SK-N-SH treated with all-trans-retinoic acid at 6 μM for 48 hours (cell line): ENCODE measurements at regions not wholly inside any gene's neighbourhood (a gene's known extent, or its start where the extent isn't known, plus 50 kb on each side); places are given as distances from the start of the nearest gene placed in this dataset.

Source experiments
- ATAC-seq: fragments of 200-7000 bp; cut with Tn5 transposase; 3 replicates; pipeline ENCODE4 v1.9.1; 2020; ENCODE audit warnings: mild to moderate bottlenecking, moderate library complexity
- ARNTL ChIP-seq: fragments of 450-650 bp; formaldehyde crosslinking; IDR thresholded peaks from 2 replicates; pipeline ENCODE4 v1.5.0; 2020; ENCODE audit warnings: low read depth, mild to moderate bottlenecking, moderate library complexity, borderline replicate concordance
- BACH2 ChIP-seq: fragments of 250-450 bp; sonication (Bioruptor Pico); IDR thresholded peaks from 2 replicates; pipeline ENCODE4 v1.9.0; 2021; ENCODE audit warnings: mild to moderate bottlenecking, borderline replicate concordance
- CSDC2 ChIP-seq: fragments of 250-450 bp; sonication (Bioruptor Pico); IDR thresholded peaks from 2 replicates; pipeline ENCODE4 v1.5.0; 2020; ENCODE audit warnings: mild to moderate bottlenecking, moderate library complexity
- CSRNP3 ChIP-seq: fragments of 250-450 bp; sonication (Bioruptor Pico); IDR thresholded peaks from 2 replicates; pipeline ENCODE4 v1.5.1; 2021; ENCODE audit warnings: mild to moderate bottlenecking, moderate library complexity
- ESRRG ChIP-seq: fragments of 250-450 bp; sonication (Bioruptor Pico); IDR thresholded peaks from 2 replicates; pipeline ENCODE4 v1.6.1; 2021; ENCODE audit warnings: mild to moderate bottlenecking
- GLIS3 ChIP-seq: fragments of 250-450 bp; sonication (Bioruptor Pico); IDR thresholded peaks from 2 replicates; pipeline ENCODE4 v1.5.0; 2020; ENCODE audit warnings: mild to moderate bottlenecking, moderate library complexity
- ISL1 ChIP-seq: fragments of 250-450 bp; sonication (Bioruptor Pico); IDR thresholded peaks from 2 replicates; pipeline ENCODE4 v2.1.2; 2022; ENCODE audit warnings: mild to moderate bottlenecking, moderate library complexity
- OSR1 ChIP-seq: fragments of 250-450 bp; sonication (Bioruptor Pico); IDR thresholded peaks from 2 replicates; pipeline ENCODE4 v1.8.0; 2022; ENCODE audit warnings: moderate library complexity, mild to moderate bottlenecking, inconsistent platforms
- POU6F1 ChIP-seq: fragments of 250-450 bp; sonication (Bioruptor Pico); IDR thresholded peaks from 2 replicates; pipeline ENCODE4 v1.8.0; 2021; ENCODE audit warnings: low read depth, mild to moderate bottlenecking, moderate library complexity, borderline replicate concordance
- PPARA ChIP-seq: fragments of 250-450 bp; sonication (Bioruptor Pico); IDR thresholded peaks from 2 replicates; pipeline ENCODE4 v1.5.0; 2020; ENCODE audit warnings: mild to moderate bottlenecking, borderline replicate concordance
- RARB ChIP-seq: fragments of 250-450 bp; sonication (Bioruptor Pico); IDR thresholded peaks from 2 replicates; pipeline ENCODE4 v1.8.0; 2021; ENCODE audit warnings: mild to moderate bottlenecking, moderate library complexity
- SNAI2 ChIP-seq: fragments of 250-450 bp; sonication (Bioruptor Pico); IDR thresholded peaks from 2 replicates; pipeline ENCODE4 v1.5.0; 2020; ENCODE audit warnings: mild to moderate bottlenecking, moderate library complexity
- TCF4 ChIP-seq: fragments of 250-450 bp; sonication (Bioruptor Pico); IDR thresholded peaks from 2 replicates; pipeline ENCODE4 v1.8.0; 2021; ENCODE audit warnings: mild to moderate bottlenecking, moderate library complexity, borderline replicate concordance
- TOX ChIP-seq: fragments of 250-450 bp; sonication (Bioruptor Pico); IDR thresholded peaks from 2 replicates; pipeline ENCODE4 v1.8.0; 2021; ENCODE audit warnings: mild to moderate bottlenecking, moderate library complexity, borderline replicate concordance
- TSHZ2 ChIP-seq: fragments of 250-450 bp; sonication (Bioruptor Pico); IDR thresholded peaks from 2 replicates; pipeline ENCODE4 v1.5.0; 2020; ENCODE audit warnings: mild to moderate bottlenecking, moderate library complexity
- ZC3H10 ChIP-seq: fragments of 250-450 bp; sonication (Bioruptor Pico); IDR thresholded peaks from 2 replicates; pipeline ENCODE4 v1.5.1; 2021; ENCODE audit warnings: mild to moderate bottlenecking, moderate library complexity
- ZFP3 ChIP-seq: fragments of 250-450 bp; sonication (Bioruptor Pico); IDR thresholded peaks from 2 replicates; pipeline ENCODE4 v1.5.0; 2020; ENCODE audit warnings: mild to moderate bottlenecking, moderate library complexity
- ZFP30 ChIP-seq: fragments of 450-650 bp; formaldehyde crosslinking; IDR thresholded peaks from 2 replicates; pipeline ENCODE4 v1.5.0; 2022; ENCODE audit warnings: mild to moderate bottlenecking, moderate library complexity
- ZNF70 ChIP-seq: fragments of 450-650 bp; formaldehyde crosslinking; IDR thresholded peaks from 2 replicates; pipeline ENCODE4 v1.5.0; 2020; ENCODE audit warnings: mild to moderate bottlenecking, moderate library complexity
- ZNF8 ChIP-seq: fragments of 450-650 bp; formaldehyde crosslinking; IDR thresholded peaks from 2 replicates; pipeline ENCODE4 v1.5.0; 2020; ENCODE audit warnings: mild to moderate bottlenecking, moderate library complexity
- TF ChIP-seq, protein P1 (sequence below): fragments of 250-450 bp; sonication (Bioruptor Pico); IDR thresholded peaks from 2 replicates; pipeline ENCODE4 v1.8.0; 2020; ENCODE audit warnings: mild to moderate bottlenecking, moderate library complexity, borderline replicate concordance
- TF ChIP-seq, protein P2 (sequence below): fragments of 250-450 bp; sonication (Bioruptor Pico); IDR thresholded peaks from 2 replicates; pipeline ENCODE4 v1.5.1; 2020; ENCODE audit warnings: low read depth, mild to moderate bottlenecking, moderate library complexity

DNA sequence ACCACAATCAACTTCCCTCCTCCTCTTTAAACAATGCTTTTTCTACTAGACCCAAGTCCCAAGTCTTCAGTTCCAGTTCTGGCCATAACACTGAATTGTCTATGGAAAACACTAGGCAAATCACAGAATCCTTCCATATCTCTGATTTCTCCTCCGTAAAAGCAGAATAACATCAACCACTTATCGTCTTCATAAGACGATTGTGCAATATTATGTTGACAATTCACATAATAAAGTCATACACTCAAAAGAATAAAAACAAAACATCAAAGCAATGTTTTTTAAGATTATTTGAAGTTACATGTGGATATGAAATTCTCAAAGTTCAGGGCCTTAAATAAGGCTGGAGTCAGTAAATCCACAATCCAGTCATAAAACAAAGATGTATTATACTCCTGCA, 84.4 kb downstream of the MTERF1 start:
- no peak for ATAC-seq
- TF ChIP-seq, protein P1, sequence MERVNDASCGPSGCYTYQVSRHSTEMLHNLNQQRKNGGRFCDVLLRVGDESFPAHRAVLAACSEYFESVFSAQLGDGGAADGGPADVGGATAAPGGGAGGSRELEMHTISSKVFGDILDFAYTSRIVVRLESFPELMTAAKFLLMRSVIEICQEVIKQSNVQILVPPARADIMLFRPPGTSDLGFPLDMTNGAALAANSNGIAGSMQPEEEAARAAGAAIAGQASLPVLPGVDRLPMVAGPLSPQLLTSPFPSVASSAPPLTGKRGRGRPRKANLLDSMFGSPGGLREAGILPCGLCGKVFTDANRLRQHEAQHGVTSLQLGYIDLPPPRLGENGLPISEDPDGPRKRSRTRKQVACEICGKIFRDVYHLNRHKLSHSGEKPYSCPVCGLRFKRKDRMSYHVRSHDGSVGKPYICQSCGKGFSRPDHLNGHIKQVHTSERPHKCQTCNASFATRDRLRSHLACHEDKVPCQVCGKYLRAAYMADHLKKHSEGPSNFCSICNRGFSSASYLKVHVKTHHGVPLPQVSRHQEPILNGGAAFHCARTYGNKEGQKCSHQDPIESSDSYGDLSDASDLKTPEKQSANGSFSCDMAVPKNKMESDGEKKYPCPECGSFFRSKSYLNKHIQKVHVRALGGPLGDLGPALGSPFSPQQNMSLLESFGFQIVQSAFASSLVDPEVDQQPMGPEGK (CRISPR knock-in tag), result no peak
- TF ChIP-seq ESRRG (CRISPR knock-in tag) (no peak), CSRNP3 (no peak), TSHZ2 (no peak), BACH2 (CRISPR knock-in tag) (no peak), GLIS3 (CRISPR knock-in tag) (no peak), ZC3H10 (CRISPR knock-in tag) (no peak), POU6F1 (CRISPR knock-in tag) (no peak), SNAI2 (no peak), ZNF8 (CRISPR knock-in tag) (no peak), ZNF70 (no peak), OSR1 (CRISPR knock-in tag) (no peak), ZFP30 (CRISPR knock-in tag) (no peak), TCF4 (CRISPR knock-in tag) (no peak), ZFP3 (CRISPR knock-in tag) (no peak), PPARA (CRISPR knock-in tag) (no peak), RARB (no peak), ARNTL (CRISPR knock-in tag) (no peak)
- TF ChIP-seq, protein P2, sequence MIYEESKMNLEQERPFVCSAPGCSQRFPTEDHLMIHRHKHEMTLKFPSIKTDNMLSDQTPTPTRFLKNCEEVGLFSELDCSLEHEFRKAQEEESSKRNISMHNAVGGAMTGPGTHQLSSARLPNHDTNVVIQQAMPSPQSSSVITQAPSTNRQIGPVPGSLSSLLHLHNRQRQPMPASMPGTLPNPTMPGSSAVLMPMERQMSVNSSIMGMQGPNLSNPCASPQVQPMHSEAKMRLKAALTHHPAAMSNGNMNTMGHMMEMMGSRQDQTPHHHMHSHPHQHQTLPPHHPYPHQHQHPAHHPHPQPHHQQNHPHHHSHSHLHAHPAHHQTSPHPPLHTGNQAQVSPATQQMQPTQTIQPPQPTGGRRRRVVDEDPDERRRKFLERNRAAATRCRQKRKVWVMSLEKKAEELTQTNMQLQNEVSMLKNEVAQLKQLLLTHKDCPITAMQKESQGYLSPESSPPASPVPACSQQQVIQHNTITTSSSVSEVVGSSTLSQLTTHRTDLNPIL, result no peak

DNA sequence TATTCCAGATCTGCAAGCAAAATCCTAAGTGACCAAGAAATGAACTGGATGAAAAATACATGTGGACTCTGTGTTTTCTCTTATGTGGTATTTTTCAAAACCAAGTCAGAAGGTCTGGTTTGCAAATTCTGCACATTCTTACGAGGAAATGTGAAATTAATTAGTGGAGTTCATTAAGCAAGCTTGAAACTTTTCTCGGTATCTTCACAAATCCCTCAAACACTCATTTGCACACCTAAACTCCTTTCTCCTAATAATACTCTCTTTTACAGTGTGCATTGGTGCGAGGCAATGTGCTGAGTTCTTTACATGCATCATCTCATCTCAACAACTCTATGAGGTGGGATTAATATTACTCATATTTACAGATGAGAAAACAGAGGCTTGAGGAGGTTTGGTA, 82.1 kb downstream of the MTERF1 start:
- no peak for ATAC-seq
- TF ChIP-seq PPARA (CRISPR knock-in tag) (no peak), TSHZ2 (no peak), ARNTL (CRISPR knock-in tag) (no peak), POU6F1 (CRISPR knock-in tag) (no peak), SNAI2 (no peak), ZNF8 (CRISPR knock-in tag) (no peak), ZFP3 (CRISPR knock-in tag) (no peak), OSR1 (CRISPR knock-in tag) (no peak), RARB (no peak), CSRNP3 (no peak), ISL1 (CRISPR knock-in tag) (no peak), GLIS3 (CRISPR knock-in tag) (no peak), TOX (no peak), CSDC2 (CRISPR knock-in tag) (no peak), ZFP30 (CRISPR knock-in tag) (no peak), ZC3H10 (CRISPR knock-in tag) (no peak)
- TF ChIP-seq, protein P1 (CRISPR knock-in tag), result no peak
